ENCODE measurements at regions not wholly inside any gene's neighbourhood (a gene's known extent, or its start where the extent isn't known, plus 50 kb on each side); places are given as distances from the start of the nearest gene placed in this dataset.

DNA sequence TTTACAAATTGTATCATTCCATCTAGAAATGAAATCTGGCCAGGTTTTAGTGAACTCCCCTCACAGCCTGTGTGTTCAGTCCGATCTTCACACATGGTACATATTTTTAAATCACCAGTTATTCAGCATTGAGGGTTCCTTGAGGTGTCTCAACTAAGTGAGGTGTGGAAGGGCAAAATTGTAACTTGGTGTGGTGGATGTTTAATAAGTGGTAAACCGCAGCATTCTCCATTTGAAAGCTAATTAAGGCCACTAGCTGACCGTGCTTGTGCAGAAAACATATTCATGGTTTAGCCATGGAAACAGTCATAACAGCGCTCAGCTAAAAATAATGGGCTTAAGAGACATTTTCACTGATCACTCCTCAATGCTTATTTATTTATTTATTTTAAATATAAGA lies 786.2 kb upstream of the FANCL start:
- TF ChIP-seq CTCF (IDR thresholded peaks at IDR 0.05; ENCODE audit: low read length) (no peak), EZH2 (IDR thresholded peaks at IDR 0.05; ENCODE audit: borderline replicate concordance, low read length) (no peak)

Measured in OCI-LY1 (cell line).